Osteoblast (primary cell): ENCODE measurements at regions not wholly inside any gene's neighbourhood (a gene's known extent, or its start where the extent isn't known, plus 50 kb on each side); places are given as distances from the start of the nearest gene placed in this dataset.

Experiments used
- DNase-seq: peaks from one replicate; pipeline ENCODE4 v3.0.0; 2011; ENCODE audit warnings: low spot score, mixed read lengths; ENCODE audit not compliant: insufficient read length; ENCODE audit errors: missing footprints
- H2AFZ ChIP-seq: 2 replicates; pipeline ENCODE4 v1.6.0; 2011; ENCODE audit warnings: mild to moderate bottlenecking, low read length
- H3K27ac ChIP-seq: 2 replicates; pipeline ENCODE4 v1.5.1; 2011; ENCODE audit warnings: mild to moderate bottlenecking, low read depth, low read length, moderate library complexity
- H3K27me3 ChIP-seq: 2 replicates; pipeline ENCODE4 v1.6.0; 2012; ENCODE audit warnings: mild to moderate bottlenecking, control low read depth, inconsistent platforms, low read length, moderate library complexity; ENCODE audit not compliant: insufficient read depth
- H3K36me3 ChIP-seq: 2 replicates; pipeline ENCODE4 v1.5.1; 2011; ENCODE audit warnings: mild to moderate bottlenecking, low read length, control low read depth, moderate library complexity; ENCODE audit not compliant: insufficient read depth
- H3K4me1 ChIP-seq: 2 replicates; pipeline ENCODE4 v1.5.1; 2011; ENCODE audit warnings: mild to moderate bottlenecking, low read length, control low read depth, moderate library complexity; ENCODE audit not compliant: insufficient read depth
- H3K4me2 ChIP-seq: 2 replicates; pipeline ENCODE4 v1.6.0; 2011; ENCODE audit warnings: mild to moderate bottlenecking, low read length; ENCODE audit not compliant: insufficient read depth
- H3K4me3 ChIP-seq: fragments of 200-600 bp; sonication (generic); 3 replicates; pipeline ENCODE4 v1.5.1; 2012; ENCODE audit warnings: mild to moderate bottlenecking, low read length, inconsistent platforms; ENCODE audit not compliant: insufficient read depth
- H3K79me2 ChIP-seq: 2 replicates; pipeline ENCODE4 v1.6.0; 2012; ENCODE audit warnings: mild to moderate bottlenecking, low read length, control low read depth, inconsistent platforms; ENCODE audit not compliant: insufficient read depth
- H3K9me3 ChIP-seq: 2 replicates; pipeline ENCODE4 v1.5.1; 2011; ENCODE audit warnings: low read depth, low read length, control low read depth
- H4K20me1 ChIP-seq: 2 replicates; pipeline ENCODE4 v1.6.0; 2012; ENCODE audit warnings: mild to moderate bottlenecking, low read length, control low read depth; ENCODE audit not compliant: insufficient read depth
- TF ChIP-seq, protein P1 (sequence below): IDR thresholded peaks from 2 replicates; pipeline ENCODE4 v1.5.1; 2011; ENCODE audit warnings: mild to moderate bottlenecking, low read depth, low read length, moderate library complexity; ENCODE audit errors: extremely low read depth

DNA sequence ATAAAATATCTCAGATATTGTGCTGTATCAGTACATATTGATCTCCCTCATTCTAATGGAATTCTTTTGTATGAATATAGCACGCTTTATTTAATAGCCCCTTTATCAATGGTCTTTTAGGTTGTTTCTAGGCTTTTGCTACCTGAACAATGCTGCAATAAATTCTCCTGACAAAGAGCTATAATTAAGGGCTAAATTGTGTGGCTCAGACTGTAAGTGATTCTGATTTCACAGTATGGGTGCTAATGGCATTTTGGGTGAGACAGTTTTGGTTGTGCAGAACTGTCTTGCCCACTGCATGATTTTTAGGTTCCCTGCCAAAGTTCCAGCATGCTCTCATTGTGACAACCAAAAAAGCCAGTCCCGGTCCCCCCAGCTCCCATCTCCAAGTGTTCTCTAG, 363.2 kb downstream of the REEP3 start:
- Histone ChIP-seq H3K27me3 (no peaks in the 10 kb centered on the region), H3K4me3 (no peak overlapping the region), H3K4me2 (no peak overlapping the region), H3K36me3 (no peaks in the 10 kb centered on the region), H3K27ac (no peak overlapping the region), H3K4me1 (no peaks in the 10 kb centered on the region), H2AFZ (no peak overlapping the region), H4K20me1 (no peaks in the 10 kb centered on the region), H3K79me2 (no peaks in the 10 kb centered on the region), H3K9me3 (no peaks in the 10 kb centered on the region)
- TF ChIP-seq, protein P1, sequence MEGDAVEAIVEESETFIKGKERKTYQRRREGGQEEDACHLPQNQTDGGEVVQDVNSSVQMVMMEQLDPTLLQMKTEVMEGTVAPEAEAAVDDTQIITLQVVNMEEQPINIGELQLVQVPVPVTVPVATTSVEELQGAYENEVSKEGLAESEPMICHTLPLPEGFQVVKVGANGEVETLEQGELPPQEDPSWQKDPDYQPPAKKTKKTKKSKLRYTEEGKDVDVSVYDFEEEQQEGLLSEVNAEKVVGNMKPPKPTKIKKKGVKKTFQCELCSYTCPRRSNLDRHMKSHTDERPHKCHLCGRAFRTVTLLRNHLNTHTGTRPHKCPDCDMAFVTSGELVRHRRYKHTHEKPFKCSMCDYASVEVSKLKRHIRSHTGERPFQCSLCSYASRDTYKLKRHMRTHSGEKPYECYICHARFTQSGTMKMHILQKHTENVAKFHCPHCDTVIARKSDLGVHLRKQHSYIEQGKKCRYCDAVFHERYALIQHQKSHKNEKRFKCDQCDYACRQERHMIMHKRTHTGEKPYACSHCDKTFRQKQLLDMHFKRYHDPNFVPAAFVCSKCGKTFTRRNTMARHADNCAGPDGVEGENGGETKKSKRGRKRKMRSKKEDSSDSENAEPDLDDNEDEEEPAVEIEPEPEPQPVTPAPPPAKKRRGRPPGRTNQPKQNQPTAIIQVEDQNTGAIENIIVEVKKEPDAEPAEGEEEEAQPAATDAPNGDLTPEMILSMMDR, result no peak
- DNase-seq, result no peak

DNA sequence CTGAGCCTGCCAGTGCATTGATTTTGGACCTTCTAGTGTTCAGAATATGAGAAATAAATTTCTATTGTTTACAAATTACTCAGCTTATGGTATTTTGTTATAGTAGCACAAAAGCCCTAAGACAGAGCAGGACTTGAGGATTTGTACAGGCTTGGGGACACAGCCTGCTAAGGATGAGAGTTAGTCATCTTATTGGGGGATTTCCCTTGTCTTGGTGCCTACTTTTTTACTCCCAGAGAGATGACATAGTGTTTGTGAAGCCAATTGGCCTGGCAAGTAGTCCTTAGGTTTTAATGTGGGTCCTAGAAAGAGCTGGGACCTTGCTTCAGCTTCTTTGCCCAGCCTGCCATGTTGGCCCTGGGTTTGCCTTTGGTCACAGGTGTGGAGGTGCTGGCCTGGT, 364.0 kb downstream of the REEP3 start:
- TF ChIP-seq, protein P1, result no peak
- no peak overlapping the region for H3K27ac ChIP-seq
- H2AFZ ChIP-seq, result no peak overlapping the region
- no peak for DNase-seq
- no peaks in the 10 kb centered on the region for H3K4me1 ChIP-seq
- no peak overlapping the region for H3K4me2 ChIP-seq
- H3K36me3 ChIP-seq, result no peaks in the 10 kb centered on the region
- no peaks in the 10 kb centered on the region for H3K27me3 ChIP-seq
- no peaks in the 10 kb centered on the region for H4K20me1 ChIP-seq
- H3K9me3 ChIP-seq, result no peaks in the 10 kb centered on the region
- no peaks in the 10 kb centered on the region for H3K79me2 ChIP-seq
- no peak overlapping the region for H3K4me3 ChIP-seq

DNA sequence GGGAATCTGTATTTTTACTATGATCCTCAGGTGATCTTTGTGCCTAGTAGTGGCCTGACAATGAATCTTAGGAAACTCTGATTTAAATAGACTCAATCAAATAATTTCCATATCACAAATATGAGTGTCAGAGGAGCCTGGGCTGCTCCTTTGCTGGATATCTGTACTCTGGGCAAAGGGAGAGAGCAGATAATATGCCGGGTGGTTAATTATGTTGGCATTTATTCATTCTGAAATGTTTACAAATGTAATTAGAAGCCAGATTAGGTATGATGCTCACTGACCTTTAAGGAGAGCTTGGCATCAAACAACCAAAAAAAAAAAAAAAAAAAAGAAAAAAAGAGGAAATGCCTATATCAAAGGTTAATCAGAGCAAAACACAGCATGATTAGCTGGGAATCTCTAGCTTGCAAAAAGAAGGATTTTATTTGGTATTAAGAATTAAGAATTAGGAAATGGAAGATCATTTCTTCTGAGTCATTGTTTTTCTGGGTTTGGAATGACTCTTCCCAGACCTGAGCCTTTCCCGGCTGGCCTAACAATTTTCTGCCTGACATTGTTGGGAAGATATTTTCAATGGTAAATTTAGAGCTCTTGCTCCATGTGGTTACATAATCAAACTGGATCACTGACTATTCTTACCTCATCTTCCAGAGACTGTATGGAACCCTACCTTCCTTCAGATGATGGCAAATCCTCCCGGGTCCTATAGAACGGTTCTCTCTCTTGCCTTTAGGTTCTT, 365.3 kb downstream of the REEP3 start:
- Histone ChIP-seq H3K27me3 (no peaks in the 10 kb centered on the region), H3K4me1 (no peaks in the 10 kb centered on the region)

DNA sequence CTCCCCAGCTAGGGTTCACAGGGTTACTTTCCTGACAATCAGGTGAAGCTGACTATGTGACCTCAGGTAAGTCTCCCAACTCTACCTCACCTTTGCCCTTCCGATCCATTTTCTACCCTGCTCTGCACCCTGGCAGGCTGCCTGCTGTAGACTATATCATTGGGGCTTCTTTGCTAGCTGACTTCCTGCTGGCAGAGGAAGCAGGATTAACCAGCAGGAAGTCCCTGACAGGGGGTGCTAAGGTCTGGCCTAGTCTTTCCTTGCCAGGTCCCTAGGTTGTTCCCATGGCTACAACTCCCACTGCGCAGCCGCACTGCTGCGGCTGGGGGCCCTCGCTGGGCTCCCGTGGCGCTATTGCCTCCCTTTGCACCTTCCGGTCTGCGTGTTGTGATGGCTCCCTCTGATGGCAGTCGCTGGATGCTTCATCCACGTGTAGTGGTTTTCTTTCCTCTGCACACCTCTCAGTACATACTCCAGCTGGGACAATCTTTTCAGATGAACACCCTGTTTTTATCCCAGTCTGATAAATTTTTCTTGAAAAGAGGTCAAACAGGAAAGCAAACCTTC, 365.9 kb downstream of the REEP3 start:
- no peak for DNase-seq
- H3K4me2 ChIP-seq, result no peak overlapping the region

More for the DNA sequence above, 365.3 kb downstream of the REEP3 start:
- Histone ChIP-seq H3K4me2 (no peak overlapping the region), H3K4me3 (no peak overlapping the region), H3K36me3 (no peaks in the 10 kb centered on the region), H3K27ac (no peak overlapping the region), H2AFZ (no peak overlapping the region), H3K9me3 (no peaks in the 10 kb centered on the region), H4K20me1 (no peaks in the 10 kb centered on the region), H3K79me2 (no peaks in the 10 kb centered on the region)
- TF ChIP-seq, protein P1, result no peak
- no peak for DNase-seq

More for the DNA sequence above, 365.9 kb downstream of the REEP3 start:
- no peaks in the 10 kb centered on the region for H4K20me1 ChIP-seq
- H3K27me3 ChIP-seq, result no peaks in the 10 kb centered on the region
- no peaks in the 10 kb centered on the region for H3K4me1 ChIP-seq
- no peaks in the 10 kb centered on the region for H3K79me2 ChIP-seq
- TF ChIP-seq, protein P1, result no peak
- H3K4me3 ChIP-seq, result no peak overlapping the region
- no peak overlapping the region for H2AFZ ChIP-seq
- no peaks in the 10 kb centered on the region for H3K36me3 ChIP-seq
- H3K27ac ChIP-seq, result no peak overlapping the region
- H3K9me3 ChIP-seq, result no peaks in the 10 kb centered on the region
